ENCODE measurements at regions not wholly inside any gene's neighbourhood (a gene's known extent, or its start where the extent isn't known, plus 50 kb on each side); places are given as distances from the start of the nearest gene placed in this dataset.

- no peak for TF ChIP-seq CTCF (IDR thresholded peaks at IDR 0.05)
Observed at GRCh38 chr4:149056615-149057014, 614.4 kb upstream of the NR3C2 start.

GRCh38 chr4:149055624-149056023, 613.4 kb upstream of the NR3C2 start:
- no peak for TF ChIP-seq CTCF (IDR thresholded peaks at IDR 0.05)

- TF ChIP-seq CTCF (IDR thresholded peaks at IDR 0.05) = no peak
Observed at GRCh38 chr4:149050840-149051239, 608.6 kb upstream of the NR3C2 start.

GRCh38 chr4:149048451-149049143, 606.4 kb upstream of the NR3C2 start:
- no peak for TF ChIP-seq CTCF (IDR thresholded peaks at IDR 0.05)

- no peak for TF ChIP-seq CTCF (IDR thresholded peaks at IDR 0.05)
Observed at GRCh38 chr4:149047368-149047767, 605.2 kb upstream of the NR3C2 start.

- no peak for TF ChIP-seq CTCF (IDR thresholded peaks at IDR 0.05)
Observed at GRCh38 chr4:149045731-149046130, 603.5 kb upstream of the NR3C2 start.

GRCh38 chr4:149031399-149031798, 589.2 kb upstream of the NR3C2 start:
- TF ChIP-seq CTCF (IDR thresholded peaks at IDR 0.05) = peak; percentile 54

Data from LNCAP (cell line).